ENCODE measurements at regions not wholly inside any gene's neighbourhood (a gene's known extent, or its start where the extent isn't known, plus 50 kb on each side); places are given as distances from the start of the nearest gene placed in this dataset.

DNA sequence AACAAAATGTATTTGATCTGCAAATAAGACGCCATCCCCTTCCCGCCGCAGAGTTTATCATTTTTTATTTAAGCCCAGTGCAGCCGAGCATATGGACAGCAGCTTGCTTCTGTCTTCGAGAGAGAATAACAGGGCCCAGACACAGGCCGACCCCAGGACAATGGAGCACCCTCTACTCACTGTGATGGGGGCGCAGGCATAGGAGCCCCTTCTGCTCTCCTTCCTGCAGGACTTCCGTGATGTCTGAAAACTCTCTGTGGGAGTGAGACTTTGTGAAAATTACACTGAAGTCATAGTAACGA lies 134.8 kb downstream of the OAT start:
- no peak overlapping the region for H3K9ac ChIP-seq (ENCODE audit: insufficient read length, low read depth)

DNA sequence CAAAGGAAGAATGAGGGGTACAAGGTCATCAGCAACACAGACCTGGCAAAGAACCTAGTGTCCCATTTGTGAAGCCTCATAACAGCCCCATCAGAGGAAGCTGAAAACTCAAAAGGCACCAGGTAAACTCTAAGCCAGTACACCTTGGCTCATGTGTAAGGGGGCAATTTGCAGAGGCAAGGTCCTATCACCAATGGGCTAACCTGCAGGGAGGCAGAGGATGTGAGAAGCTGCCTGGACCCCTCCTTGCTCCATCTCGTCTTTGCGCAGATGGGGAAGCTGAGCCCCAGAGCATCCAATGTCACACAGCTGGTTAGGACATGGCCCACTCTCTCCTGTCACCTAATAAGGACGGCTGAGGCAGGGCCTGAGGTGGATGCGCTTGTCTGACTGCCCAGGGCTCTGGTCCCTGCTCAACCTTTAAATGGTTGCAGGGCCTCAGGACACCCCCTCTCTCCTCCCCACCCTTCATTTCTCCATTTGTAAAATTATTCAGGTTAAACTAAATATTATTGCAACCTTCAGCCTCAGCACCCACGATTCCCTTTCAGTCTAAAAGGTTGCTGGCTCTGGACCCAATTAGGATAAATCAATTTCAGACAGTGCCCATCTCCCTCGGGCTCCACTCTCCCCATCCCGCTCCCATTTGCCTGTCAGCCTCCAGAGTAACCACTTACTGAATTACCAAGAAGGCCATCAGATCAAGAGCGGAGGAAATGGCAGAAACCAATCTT lies 135.3 kb downstream of the OAT start:
- no peak overlapping the region for H3K9ac ChIP-seq (ENCODE audit: insufficient read length, low read depth)
- DNase-seq (ENCODE audit: low read depth, low spot score) = no peak
- H3K27me3 ChIP-seq (ENCODE audit: insufficient read depth, insufficient read length) = no peaks in the 10 kb centered on the region
- peaks cover 11% of the 10 kb centered on the region; the same call in 1 of the 2 replicates for H3K9me3 ChIP-seq (ENCODE audit: insufficient read depth, low read length)
- H3K4me3 ChIP-seq (ENCODE audit: insufficient read length, low read depth) = no peak overlapping the region
- no peaks in the 10 kb centered on the region for H3K4me1 ChIP-seq (ENCODE audit: insufficient read depth, insufficient read length)
- TF ChIP-seq SUZ12 (IDR thresholded peaks at IDR 0.05; ENCODE audit: extremely low read depth, insufficient read depth, insufficient read length) (no peak), ZNF274 (IDR thresholded peaks at IDR 0.05; ENCODE audit: low read depth, low read length) (no peak), YY1 (IDR thresholded peaks at IDR 0.05; ENCODE audit: insufficient read depth, insufficient read length) (no peak)
- H3K36me3 ChIP-seq (ENCODE audit: insufficient read depth, insufficient read length, low read length) = no peaks in the 10 kb centered on the region

More for the DNA sequence above, 134.8 kb downstream of the OAT start:
- no peak for DNase-seq (ENCODE audit: low read depth, low spot score)
- Histone ChIP-seq H3K36me3 (ENCODE audit: insufficient read depth, insufficient read length, low read length) (no peaks in the 10 kb centered on the region), H3K9me3 (ENCODE audit: insufficient read depth, low read length) (peaks cover 6% of the 10 kb centered on the region; the same call in 1 of the 2 replicates), H3K27me3 (ENCODE audit: insufficient read depth, insufficient read length) (no peaks in the 10 kb centered on the region), H3K4me1 (ENCODE audit: insufficient read depth, insufficient read length) (no peaks in the 10 kb centered on the region), H3K4me3 (ENCODE audit: insufficient read length, low read depth) (no peak overlapping the region)
- TF ChIP-seq YY1 (IDR thresholded peaks at IDR 0.05; ENCODE audit: insufficient read depth, insufficient read length) = no peak
- no peak for TF ChIP-seq ZNF274 (IDR thresholded peaks at IDR 0.05; ENCODE audit: low read depth, low read length)
- TF ChIP-seq SUZ12 (IDR thresholded peaks at IDR 0.05; ENCODE audit: extremely low read depth, insufficient read depth, insufficient read length) = no peak

DNA sequence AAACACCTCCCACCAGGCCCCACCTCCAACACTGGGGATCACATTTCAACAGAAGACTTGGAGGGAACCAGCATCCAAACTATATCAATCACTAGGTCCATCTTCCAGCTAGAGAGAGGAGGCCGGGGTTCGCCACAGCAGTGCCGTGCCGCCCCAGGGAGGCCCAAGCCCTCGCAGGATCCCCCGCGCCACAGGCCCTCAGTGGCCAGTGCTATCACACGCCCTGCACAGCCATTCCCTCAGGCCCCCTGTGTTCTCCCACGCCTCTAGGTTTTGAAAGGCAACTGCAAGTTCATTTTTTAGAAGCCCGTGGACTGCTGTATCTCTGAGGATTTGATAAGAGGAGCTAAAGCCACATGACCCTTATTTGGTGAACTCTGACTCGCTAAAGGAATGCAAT lies 136.4 kb downstream of the OAT start:
- TF ChIP-seq ZNF274 (IDR thresholded peaks at IDR 0.05; ENCODE audit: low read depth, low read length) (no peak), YY1 (IDR thresholded peaks at IDR 0.05; ENCODE audit: insufficient read depth, insufficient read length) (no peak), SUZ12 (IDR thresholded peaks at IDR 0.05; ENCODE audit: extremely low read depth, insufficient read depth, insufficient read length) (no peak)
- peaks cover 16% of the 10 kb centered on the region; the same call in 1 of the 2 replicates for H3K9me3 ChIP-seq (ENCODE audit: insufficient read depth, low read length)
- no peaks in the 10 kb centered on the region for H3K36me3 ChIP-seq (ENCODE audit: insufficient read depth, insufficient read length, low read length)
- DNase-seq (ENCODE audit: low read depth, low spot score) = no peak
- no peaks in the 10 kb centered on the region for H3K27me3 ChIP-seq (ENCODE audit: insufficient read depth, insufficient read length)
- H3K4me3 ChIP-seq (ENCODE audit: insufficient read length, low read depth) = no peak overlapping the region
- H3K9ac ChIP-seq (ENCODE audit: insufficient read length, low read depth) = no peak overlapping the region
- no peaks in the 10 kb centered on the region for H3K4me1 ChIP-seq (ENCODE audit: insufficient read depth, insufficient read length)

DNA sequence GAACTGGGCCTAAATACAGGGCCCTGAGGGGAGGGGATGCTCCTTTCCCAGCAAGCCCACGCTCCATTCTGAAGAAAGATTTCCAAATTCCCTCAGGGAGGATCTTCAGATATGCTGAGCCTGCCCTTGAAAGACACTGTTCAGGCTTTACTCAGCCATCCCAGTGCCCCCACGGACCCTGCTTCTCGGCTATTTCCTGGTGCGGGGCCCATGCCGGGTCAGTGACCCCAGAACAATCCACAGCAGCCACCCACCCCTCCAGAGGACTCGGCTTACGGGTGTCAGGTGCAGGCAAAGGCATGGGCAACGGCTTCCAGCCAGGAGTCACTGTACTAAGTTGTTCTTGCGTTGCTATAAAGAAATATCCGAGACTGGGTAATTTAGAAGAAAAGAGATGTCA lies 137.1 kb downstream of the OAT start:
- Histone ChIP-seq H3K9me3 (ENCODE audit: insufficient read depth, low read length) (peaks cover 16% of the 10 kb centered on the region; the same call in 1 of the 2 replicates), H3K27me3 (ENCODE audit: insufficient read depth, insufficient read length) (no peaks in the 10 kb centered on the region), H3K4me1 (ENCODE audit: insufficient read depth, insufficient read length) (no peaks in the 10 kb centered on the region), H3K36me3 (ENCODE audit: insufficient read depth, insufficient read length, low read length) (no peaks in the 10 kb centered on the region), H3K9ac (ENCODE audit: insufficient read length, low read depth) (no peak overlapping the region), H3K4me3 (ENCODE audit: insufficient read length, low read depth) (no peak overlapping the region)
- DNase-seq (ENCODE audit: low read depth, low spot score) = no peak
- TF ChIP-seq ZNF274 (IDR thresholded peaks at IDR 0.05; ENCODE audit: low read depth, low read length) (no peak), YY1 (IDR thresholded peaks at IDR 0.05; ENCODE audit: insufficient read depth, insufficient read length) (no peak), SUZ12 (IDR thresholded peaks at IDR 0.05; ENCODE audit: extremely low read depth, insufficient read depth, insufficient read length) (no peak)

DNA sequence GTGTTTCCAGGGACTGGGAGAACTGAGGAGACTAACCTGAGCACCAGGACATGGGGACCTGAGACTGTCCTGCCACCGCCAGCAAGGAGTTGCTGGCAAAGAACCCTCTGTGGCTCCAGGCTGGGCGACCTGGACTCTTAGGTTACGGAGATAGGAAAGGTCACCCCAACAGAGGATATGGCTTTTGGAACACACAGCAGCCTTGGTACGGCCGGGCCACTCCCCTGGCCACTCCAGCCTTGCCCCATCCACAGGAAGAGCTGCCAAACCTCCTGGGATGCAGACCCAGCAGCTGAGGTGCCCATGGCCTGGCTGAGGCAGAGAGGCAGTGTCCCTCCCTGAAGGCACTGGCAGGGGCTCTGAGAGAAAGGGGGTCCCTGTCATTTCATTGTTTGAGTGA lies 137.8 kb downstream of the OAT start:
- DNase-seq (ENCODE audit: low read depth, low spot score) = no peak
- H3K9me3 ChIP-seq (ENCODE audit: insufficient read depth, low read length) = peaks cover 16% of the 10 kb centered on the region; the same call in 1 of the 2 replicates

DNA sequence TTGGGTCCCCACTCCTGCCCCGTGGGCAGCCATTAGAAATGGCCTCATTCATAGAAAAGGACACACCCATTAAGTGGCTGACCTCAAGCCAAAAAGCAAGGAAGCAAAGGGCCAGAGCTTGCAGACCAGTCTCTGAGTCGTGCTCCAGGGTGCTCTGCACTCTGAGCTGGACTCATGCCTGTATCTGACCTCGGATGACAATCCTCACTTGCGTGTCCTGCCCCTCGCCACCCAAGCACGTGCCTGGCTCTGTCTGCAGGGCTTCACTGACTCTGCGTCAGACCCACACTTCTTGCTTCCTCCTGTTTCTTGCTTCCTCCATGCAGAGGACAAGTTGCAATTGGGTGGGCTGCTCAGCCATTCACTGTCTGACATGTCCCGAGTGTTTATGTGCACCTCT lies 138.8 kb downstream of the OAT start:
- DNase-seq (ENCODE audit: low read depth, low spot score) = no peak
- H3K36me3 ChIP-seq (ENCODE audit: insufficient read depth, insufficient read length, low read length) = no peaks in the 10 kb centered on the region
- peaks cover 16% of the 10 kb centered on the region; the same call in 1 of the 2 replicates for H3K9me3 ChIP-seq (ENCODE audit: insufficient read depth, low read length)
- H3K4me3 ChIP-seq (ENCODE audit: insufficient read length, low read depth) = no peak overlapping the region
- no peaks in the 10 kb centered on the region for H3K4me1 ChIP-seq (ENCODE audit: insufficient read depth, insufficient read length)
- H3K27me3 ChIP-seq (ENCODE audit: insufficient read depth, insufficient read length) = no peaks in the 10 kb centered on the region
- TF ChIP-seq SUZ12 (IDR thresholded peaks at IDR 0.05; ENCODE audit: extremely low read depth, insufficient read depth, insufficient read length) (no peak), YY1 (IDR thresholded peaks at IDR 0.05; ENCODE audit: insufficient read depth, insufficient read length) (no peak), ZNF274 (IDR thresholded peaks at IDR 0.05; ENCODE audit: low read depth, low read length) (no peak)
- no peak overlapping the region for H3K9ac ChIP-seq (ENCODE audit: insufficient read length, low read depth)

More for the DNA sequence above, 137.8 kb downstream of the OAT start:
- H3K4me3 ChIP-seq (ENCODE audit: insufficient read length, low read depth) = no peak overlapping the region
- no peaks in the 10 kb centered on the region for H3K27me3 ChIP-seq (ENCODE audit: insufficient read depth, insufficient read length)
- TF ChIP-seq ZNF274 (IDR thresholded peaks at IDR 0.05; ENCODE audit: low read depth, low read length) (no peak), SUZ12 (IDR thresholded peaks at IDR 0.05; ENCODE audit: extremely low read depth, insufficient read depth, insufficient read length) (no peak), YY1 (IDR thresholded peaks at IDR 0.05; ENCODE audit: insufficient read depth, insufficient read length) (no peak)
- no peaks in the 10 kb centered on the region for H3K4me1 ChIP-seq (ENCODE audit: insufficient read depth, insufficient read length)
- H3K36me3 ChIP-seq (ENCODE audit: insufficient read depth, insufficient read length, low read length) = no peaks in the 10 kb centered on the region
- no peak overlapping the region for H3K9ac ChIP-seq (ENCODE audit: insufficient read length, low read depth)

DNA sequence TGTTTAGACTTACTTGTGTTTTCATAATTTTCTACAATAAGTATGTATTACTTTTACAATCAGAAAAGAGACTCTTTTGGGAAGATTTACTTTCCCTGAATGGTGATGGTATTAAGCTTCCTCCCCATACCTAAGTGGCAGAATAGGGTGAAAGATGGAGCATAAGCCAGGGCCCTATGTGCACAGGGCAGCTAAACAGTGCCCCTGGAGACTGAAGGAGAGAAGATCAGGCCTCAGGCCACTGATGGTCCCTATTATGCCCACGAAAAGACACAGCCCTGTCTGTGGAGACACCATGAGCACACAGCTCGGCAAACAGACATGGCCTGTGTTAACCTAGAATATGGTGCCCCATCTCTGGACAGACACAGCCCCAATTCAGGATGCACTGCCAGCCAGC lies 139.4 kb downstream of the OAT start:
- Histone ChIP-seq H3K4me1 (ENCODE audit: insufficient read depth, insufficient read length) (no peaks in the 10 kb centered on the region), H3K4me3 (ENCODE audit: insufficient read length, low read depth) (no peak overlapping the region), H3K9me3 (ENCODE audit: insufficient read depth, low read length) (peaks cover 16% of the 10 kb centered on the region; the same call in 1 of the 2 replicates), H3K9ac (ENCODE audit: insufficient read length, low read depth) (no peak overlapping the region), H3K36me3 (ENCODE audit: insufficient read depth, insufficient read length, low read length) (no peaks in the 10 kb centered on the region), H3K27me3 (ENCODE audit: insufficient read depth, insufficient read length) (no peaks in the 10 kb centered on the region)
- no peak for DNase-seq (ENCODE audit: low read depth, low spot score)
- TF ChIP-seq SUZ12 (IDR thresholded peaks at IDR 0.05; ENCODE audit: extremely low read depth, insufficient read depth, insufficient read length) (no peak), YY1 (IDR thresholded peaks at IDR 0.05; ENCODE audit: insufficient read depth, insufficient read length) (no peak), ZNF274 (IDR thresholded peaks at IDR 0.05; ENCODE audit: low read depth, low read length) (no peak)

Data from NT2/D1 (cell line).